ENCODE measurements at regions not wholly inside any gene's neighbourhood (a gene's known extent, or its start where the extent isn't known, plus 50 kb on each side); places are given as distances from the start of the nearest gene placed in this dataset.

GRCh38 chr4:171759274-171759673 is 53.9 kb upstream of the GALNTL6 start:
- no peak for DNase-seq (ENCODE audit: low read depth)

GRCh38 chr4:171751538-171751937 is 61.7 kb upstream of the GALNTL6 start:
- DNase-seq (ENCODE audit: low read depth), result no peak

GRCh38 chr4:171746418-171746817 is 66.8 kb upstream of the GALNTL6 start:
- no peak for DNase-seq (ENCODE audit: low read depth)

GRCh38 chr4:171742436-171742835 is 70.8 kb upstream of the GALNTL6 start:
- DNase-seq (ENCODE audit: low read depth), result no peak

GRCh38 chr4:171727185-171727584 is 86.0 kb upstream of the GALNTL6 start:
- no peak for DNase-seq (ENCODE audit: low read depth)

GRCh38 chr4:171721937-171722336 is 91.3 kb upstream of the GALNTL6 start:
- no peak for DNase-seq (ENCODE audit: low read depth)

- no peak for DNase-seq (ENCODE audit: low read depth)
Measured at GRCh38 chr4:171719691-171720090, 93.5 kb upstream of the GALNTL6 start.

GRCh38 chr4:171718665-171719064 is 94.5 kb upstream of the GALNTL6 start:
- DNase-seq (ENCODE audit: low read depth), result no peak

GRCh38 chr4:171718069-171718468 is 95.1 kb upstream of the GALNTL6 start:
- DNase-seq (ENCODE audit: low read depth), result no peak

- no peak for DNase-seq (ENCODE audit: low read depth)
Measured at GRCh38 chr4:171717231-171717741, 95.9 kb upstream of the GALNTL6 start.

GRCh38 chr4:171715973-171716372 is 97.2 kb upstream of the GALNTL6 start:
- no peak for DNase-seq (ENCODE audit: low read depth)

- DNase-seq (ENCODE audit: low read depth), result no peak
Measured at GRCh38 chr4:171714791-171715454, 98.3 kb upstream of the GALNTL6 start.

- DNase-seq (ENCODE audit: low read depth), result no peak
Measured at GRCh38 chr4:171710743-171711142, 102.5 kb upstream of the GALNTL6 start.

GRCh38 chr4:171676555-171677215 is 136.5 kb upstream of the GALNTL6 start:
- no peak for DNase-seq (ENCODE audit: low read depth)

GRCh38 chr4:171674781-171675180 is 138.4 kb upstream of the GALNTL6 start:
- no peak for DNase-seq (ENCODE audit: low read depth)

- DNase-seq (ENCODE audit: low read depth), result no peak
Measured at GRCh38 chr4:171668403-171668802, 144.8 kb upstream of the GALNTL6 start.

- no peak for DNase-seq (ENCODE audit: low read depth)
Measured at GRCh38 chr4:171667906-171668305, 145.3 kb upstream of the GALNTL6 start.

GRCh38 chr4:171651071-171651470 is 162.1 kb upstream of the GALNTL6 start:
- DNase-seq (ENCODE audit: low read depth), result no peak

GRCh38 chr4:171650543-171650942 is 162.7 kb upstream of the GALNTL6 start:
- no peak for DNase-seq (ENCODE audit: low read depth)

- no peak for DNase-seq (ENCODE audit: low read depth)
Measured at GRCh38 chr4:171648926-171649325, 164.3 kb upstream of the GALNTL6 start.

GRCh38 chr4:171646984-171647383 is 166.2 kb upstream of the GALNTL6 start:
- no peak for DNase-seq (ENCODE audit: low read depth)

- no peak for DNase-seq (ENCODE audit: low read depth)
Measured at GRCh38 chr4:171644430-171645057, 168.7 kb upstream of the GALNTL6 start.

GRCh38 chr4:171639540-171639939 is 173.7 kb upstream of the GALNTL6 start:
- DNase-seq (ENCODE audit: low read depth), result no peak

Data from activated T-cell treated with anti-CD3 and anti-CD28 coated beads for 48 hours (primary cell).